ENCODE measurements at regions not wholly inside any gene's neighbourhood (a gene's known extent, or its start where the extent isn't known, plus 50 kb on each side); places are given as distances from the start of the nearest gene placed in this dataset.

DNA sequence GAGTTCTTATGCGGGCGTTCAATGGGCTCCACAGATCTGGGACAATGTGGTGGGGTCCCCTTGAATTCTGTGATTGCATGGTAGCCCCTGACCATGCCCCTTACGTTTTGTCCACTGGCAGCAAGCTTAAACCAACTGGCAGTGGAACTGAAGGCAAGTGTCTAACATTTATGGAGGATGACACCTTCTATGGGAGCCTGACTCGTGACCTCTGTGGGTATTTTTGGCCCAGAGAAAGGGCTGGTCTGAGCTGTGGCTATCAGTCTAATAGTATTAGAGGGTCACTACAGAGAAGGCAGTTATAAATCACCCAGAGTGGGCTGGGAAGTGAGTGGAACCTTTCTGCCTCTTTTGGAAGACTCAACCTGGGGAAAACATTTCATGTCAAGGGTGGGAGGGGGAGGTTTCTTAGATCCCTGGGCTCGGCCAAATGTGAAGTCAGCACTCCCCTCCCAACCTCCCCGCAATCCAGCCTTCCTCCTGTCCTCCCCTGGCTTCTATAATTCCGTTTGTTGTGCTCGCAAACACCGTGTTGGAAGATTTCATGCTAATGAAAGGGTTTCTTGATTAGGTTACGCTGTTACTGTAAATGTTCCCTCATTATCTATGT is 322.7 kb downstream of the RPS24 start:
- TF ChIP-seq, protein P1, sequence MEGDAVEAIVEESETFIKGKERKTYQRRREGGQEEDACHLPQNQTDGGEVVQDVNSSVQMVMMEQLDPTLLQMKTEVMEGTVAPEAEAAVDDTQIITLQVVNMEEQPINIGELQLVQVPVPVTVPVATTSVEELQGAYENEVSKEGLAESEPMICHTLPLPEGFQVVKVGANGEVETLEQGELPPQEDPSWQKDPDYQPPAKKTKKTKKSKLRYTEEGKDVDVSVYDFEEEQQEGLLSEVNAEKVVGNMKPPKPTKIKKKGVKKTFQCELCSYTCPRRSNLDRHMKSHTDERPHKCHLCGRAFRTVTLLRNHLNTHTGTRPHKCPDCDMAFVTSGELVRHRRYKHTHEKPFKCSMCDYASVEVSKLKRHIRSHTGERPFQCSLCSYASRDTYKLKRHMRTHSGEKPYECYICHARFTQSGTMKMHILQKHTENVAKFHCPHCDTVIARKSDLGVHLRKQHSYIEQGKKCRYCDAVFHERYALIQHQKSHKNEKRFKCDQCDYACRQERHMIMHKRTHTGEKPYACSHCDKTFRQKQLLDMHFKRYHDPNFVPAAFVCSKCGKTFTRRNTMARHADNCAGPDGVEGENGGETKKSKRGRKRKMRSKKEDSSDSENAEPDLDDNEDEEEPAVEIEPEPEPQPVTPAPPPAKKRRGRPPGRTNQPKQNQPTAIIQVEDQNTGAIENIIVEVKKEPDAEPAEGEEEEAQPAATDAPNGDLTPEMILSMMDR (IDR thresholded peaks at IDR 0.05 in 2 of 3, conservative IDR thresholded peaks at IDR 0.05 in 1 of 3; ENCODE audit: borderline replicate concordance in 1 of 3, insufficient read depth in 1 of 3, low read depth in 2 of 3, low read length in 2 of 3): no peak
- TF ChIP-seq EZH2 (IDR thresholded peaks at IDR 0.05): no peak
- no peak for TF ChIP-seq POLR2A (IDR thresholded peaks at IDR 0.05; ENCODE audit: borderline replicate concordance, extremely low read depth, insufficient read depth, insufficient read length)
- TF ChIP-seq FOSL1 (IDR thresholded peaks at IDR 0.05; ENCODE audit: low read depth): no peak
- no peak for TF ChIP-seq POLR2AphosphoS5 (IDR thresholded peaks at IDR 0.05; ENCODE audit: low read depth, low read length)
- no peak for TF ChIP-seq EGR1 (IDR thresholded peaks at IDR 0.05; ENCODE audit: low read depth)
- TF ChIP-seq, protein P2, sequence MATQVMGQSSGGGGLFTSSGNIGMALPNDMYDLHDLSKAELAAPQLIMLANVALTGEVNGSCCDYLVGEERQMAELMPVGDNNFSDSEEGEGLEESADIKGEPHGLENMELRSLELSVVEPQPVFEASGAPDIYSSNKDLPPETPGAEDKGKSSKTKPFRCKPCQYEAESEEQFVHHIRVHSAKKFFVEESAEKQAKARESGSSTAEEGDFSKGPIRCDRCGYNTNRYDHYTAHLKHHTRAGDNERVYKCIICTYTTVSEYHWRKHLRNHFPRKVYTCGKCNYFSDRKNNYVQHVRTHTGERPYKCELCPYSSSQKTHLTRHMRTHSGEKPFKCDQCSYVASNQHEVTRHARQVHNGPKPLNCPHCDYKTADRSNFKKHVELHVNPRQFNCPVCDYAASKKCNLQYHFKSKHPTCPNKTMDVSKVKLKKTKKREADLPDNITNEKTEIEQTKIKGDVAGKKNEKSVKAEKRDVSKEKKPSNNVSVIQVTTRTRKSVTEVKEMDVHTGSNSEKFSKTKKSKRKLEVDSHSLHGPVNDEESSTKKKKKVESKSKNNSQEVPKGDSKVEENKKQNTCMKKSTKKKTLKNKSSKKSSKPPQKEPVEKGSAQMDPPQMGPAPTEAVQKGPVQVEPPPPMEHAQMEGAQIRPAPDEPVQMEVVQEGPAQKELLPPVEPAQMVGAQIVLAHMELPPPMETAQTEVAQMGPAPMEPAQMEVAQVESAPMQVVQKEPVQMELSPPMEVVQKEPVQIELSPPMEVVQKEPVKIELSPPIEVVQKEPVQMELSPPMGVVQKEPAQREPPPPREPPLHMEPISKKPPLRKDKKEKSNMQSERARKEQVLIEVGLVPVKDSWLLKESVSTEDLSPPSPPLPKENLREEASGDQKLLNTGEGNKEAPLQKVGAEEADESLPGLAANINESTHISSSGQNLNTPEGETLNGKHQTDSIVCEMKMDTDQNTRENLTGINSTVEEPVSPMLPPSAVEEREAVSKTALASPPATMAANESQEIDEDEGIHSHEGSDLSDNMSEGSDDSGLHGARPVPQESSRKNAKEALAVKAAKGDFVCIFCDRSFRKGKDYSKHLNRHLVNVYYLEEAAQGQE (IDR thresholded peaks at IDR 0.05; ENCODE audit: low read depth): no peak
- no peak for TF ChIP-seq YY1 (IDR thresholded peaks at IDR 0.05; ENCODE audit: extremely low read depth, insufficient replicate concordance, low read depth, low read length)

All from HCT116 (cell line).